Naive thymus-derived CD8-positive, alpha-beta T cell (primary cell): ENCODE measurements at regions not wholly inside any gene's neighbourhood (a gene's known extent, or its start where the extent isn't known, plus 50 kb on each side); places are given as distances from the start of the nearest gene placed in this dataset.

Source experiments
- ATAC-seq, 2 donors: fragments of 150-1000 bp; cut with Tn5 transposase in 1 of 2; sonication (Bioruptor Pico), chemical (Tn5 transposase) in 1 of 2; 1 replicate in 1 of 2; 2 replicates in 1 of 2; pipeline ENCODE4 v1.10.0; 2021; ENCODE audit warnings: mild to moderate bottlenecking in 2 of 2, moderate library complexity in 2 of 2
- POLR2A ChIA-PET: fragments of 350-600 bp; sonication (Branson Sonifier 250); formaldehyde crosslinking; loops from one replicate; lab custom pipeline; 2021; ENCODE audit warnings: antibody characterized with exemption; lab: Charles Lee
- DNase-seq, 10 donors: peaks; one replicate each; pipeline versions ENCODE4 v3.0.0 to v3.0.0-alpha.2; 2020 to 2022
- H3K27ac Mint-ChIP-seq, 10 donors: one replicate each; pipeline ENCODE4 v1.8.0; 2020 to 2022; ENCODE audit warnings: mild to moderate bottlenecking in 10 of 10, mixed read lengths in 10 of 10, moderate library complexity in 4 of 10, inconsistent platforms in 1 of 10
- H3K27me3 Mint-ChIP-seq, 5 donors: one replicate each; pipeline ENCODE4 v1.8.0; 2021 to 2022; ENCODE audit warnings: mixed read lengths in 5 of 5
- H3K36me3 Mint-ChIP-seq, 3 donors: one replicate each; pipeline ENCODE4 v1.8.0; 2020 to 2022; ENCODE audit warnings: mixed read lengths in 3 of 3, mild to moderate bottlenecking in 2 of 3, inconsistent platforms in 1 of 3
- H3K4me1 Mint-ChIP-seq, 4 donors: one replicate each; pipeline ENCODE4 v1.8.0; 2021 to 2022; ENCODE audit warnings: mixed read lengths in 4 of 4
- H3K4me3 Mint-ChIP-seq, 10 donors: one replicate each; pipeline ENCODE4 v1.8.0; 2020 to 2022; ENCODE audit warnings: mild to moderate bottlenecking in 10 of 10, mixed read lengths in 10 of 10, moderate library complexity in 6 of 10, inconsistent platforms in 1 of 10
- H3K9me3 Mint-ChIP-seq, 9 donors: one replicate each; pipeline ENCODE4 v1.8.0; 2020 to 2022; ENCODE audit warnings: mixed read lengths in 9 of 9, mild to moderate bottlenecking in 3 of 9, inconsistent platforms in 1 of 9, moderate library complexity in 1 of 9

DNA sequence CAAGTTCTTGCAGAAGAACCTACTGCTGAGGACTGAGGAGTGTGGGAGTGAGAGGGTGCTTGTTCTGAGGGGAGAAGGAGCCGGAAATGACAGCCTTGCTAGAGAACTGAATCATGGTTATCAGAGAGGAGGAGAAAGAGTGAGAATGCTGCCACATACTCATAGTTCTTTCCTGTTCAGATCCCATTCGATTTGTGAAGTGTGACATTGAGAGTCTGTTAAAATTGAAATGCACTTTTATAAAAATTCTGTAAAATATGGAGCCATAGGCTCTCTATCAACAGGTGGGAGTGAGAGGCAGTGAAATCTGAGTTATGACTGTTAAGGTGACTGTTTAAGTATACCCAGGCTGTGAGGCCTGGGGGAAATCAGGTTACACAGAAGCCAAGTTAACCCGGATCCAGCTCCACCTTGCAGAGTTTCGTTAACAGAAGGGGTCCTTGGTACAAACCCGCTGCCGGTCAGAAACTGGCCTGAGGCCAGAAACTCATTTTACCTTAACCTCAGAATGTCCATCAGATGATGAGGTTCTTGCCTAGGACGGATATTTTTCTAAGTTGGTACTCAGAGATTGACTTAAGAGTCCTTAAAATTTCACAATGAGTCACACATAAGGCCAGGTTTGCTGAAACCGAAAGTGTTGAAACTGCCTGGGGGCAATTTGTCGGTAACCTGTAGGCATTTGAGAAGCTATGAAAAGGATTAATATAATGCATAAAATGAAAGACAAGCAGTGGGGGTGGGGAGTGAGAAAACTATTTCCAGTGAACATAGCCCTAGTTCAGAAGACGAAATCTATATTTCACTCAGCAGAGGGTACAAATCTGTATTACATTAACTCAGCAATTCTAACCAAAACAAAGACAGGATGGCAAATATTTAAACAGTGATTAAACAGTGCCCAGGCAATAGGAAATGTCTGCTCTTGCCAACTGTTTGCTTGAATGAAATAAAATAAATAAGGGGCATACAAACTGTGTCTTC, 350.5 kb downstream of the KCNRG start:
- peak overlapping the region in 7 of 10 donors; percentile 13 to 90 (median 69) for H3K27ac Mint-ChIP-seq
- H3K36me3 Mint-ChIP-seq: no peaks in the 10 kb centered on the region
- peaks cover 0 to 36% (median 5%) of the 10 kb centered on the region in 4 donors for H3K4me1 Mint-ChIP-seq
- H3K4me3 Mint-ChIP-seq: peak overlapping the region in 5 of 10 donors; percentile 29 to 76 (median 55)
- DNase-seq: peak in 1 of 10 donors; percentile 7
- H3K27me3 Mint-ChIP-seq: peaks cover 2 to 14% (median 7%) of the 10 kb centered on the region in 5 donors
- POLR2A ChIA-PET: no interaction called here
- H3K9me3 Mint-ChIP-seq: no peaks in the 10 kb centered on the region
- ATAC-seq: no peak

DNA sequence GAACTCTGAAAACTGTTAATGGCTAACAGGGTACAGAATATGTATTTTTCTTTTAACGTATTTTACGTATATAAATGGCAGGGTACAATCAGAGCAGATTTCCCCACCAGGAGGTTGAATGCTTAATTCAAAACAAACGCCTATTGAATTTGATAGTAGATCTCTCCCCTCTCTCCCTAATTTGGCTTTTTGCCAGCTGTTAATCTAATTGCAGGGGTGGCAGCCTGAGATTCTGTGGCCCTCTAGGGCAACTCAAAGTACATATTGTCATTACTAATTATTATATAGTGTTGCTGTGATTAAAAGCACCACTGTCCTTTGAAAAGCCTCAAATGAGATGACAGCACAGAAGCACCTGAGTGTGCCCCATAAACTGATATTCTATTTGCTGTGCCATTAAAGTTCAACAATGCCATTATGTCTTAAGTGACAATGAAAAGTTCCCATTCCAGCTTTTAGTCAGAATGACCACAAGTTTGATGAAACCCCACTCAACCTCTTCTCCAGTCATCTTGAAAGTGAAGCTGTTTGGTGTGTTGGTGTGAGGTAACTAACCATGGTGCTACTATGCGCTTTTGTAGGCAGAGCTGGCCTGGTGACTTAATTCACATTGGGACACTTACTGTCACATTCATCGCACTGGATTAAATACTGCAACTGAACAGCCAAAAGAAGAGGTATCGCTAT, 351.4 kb downstream of the KCNRG start:
- ATAC-seq: no peak
- POLR2A ChIA-PET: no interaction called here
- Mint-ChIP-seq H3K36me3 (no peaks in the 10 kb centered on the region), H3K4me3 (peak overlapping the region in 2 of 10 donors; percentile 1 to 75), H3K4me1 (peaks cover 0 to 30% (median 3%) of the 10 kb centered on the region in 4 donors), H3K27ac (peak overlapping the region in 3 of 10 donors; percentile 63 to 90 (median 87)), H3K27me3 (peaks cover 10 to 23% (median 13%) of the 10 kb centered on the region in 5 donors), H3K9me3 (peaks cover 0 to 2% (median 0%) of the 10 kb centered on the region in 9 donors)
- no peak for DNase-seq

DNA sequence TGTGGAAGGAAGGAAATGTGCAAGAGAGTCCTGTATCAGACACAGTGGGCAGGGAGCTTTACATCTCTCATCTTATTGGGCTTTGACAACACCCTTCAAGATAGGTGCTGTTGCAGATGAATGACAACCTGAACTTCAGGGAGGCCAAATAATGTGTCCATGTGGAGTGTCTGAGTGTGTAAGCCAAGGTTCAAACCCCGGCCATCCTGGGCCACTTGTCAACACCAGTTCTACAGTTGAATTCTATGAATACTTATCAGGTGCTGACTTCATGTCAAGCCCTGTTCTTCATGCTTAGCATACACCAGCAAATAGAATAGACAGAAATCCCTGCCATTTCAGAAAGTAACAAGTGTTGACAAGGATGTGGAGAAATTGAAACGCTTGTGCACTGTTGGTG, 354.4 kb downstream of the KCNRG start:
- Mint-ChIP-seq H3K9me3 (peaks cover 0 to 2% (median 0%) of the 10 kb centered on the region in 9 donors), H3K27ac (no peak overlapping the region)
- ATAC-seq: no peak

DNA sequence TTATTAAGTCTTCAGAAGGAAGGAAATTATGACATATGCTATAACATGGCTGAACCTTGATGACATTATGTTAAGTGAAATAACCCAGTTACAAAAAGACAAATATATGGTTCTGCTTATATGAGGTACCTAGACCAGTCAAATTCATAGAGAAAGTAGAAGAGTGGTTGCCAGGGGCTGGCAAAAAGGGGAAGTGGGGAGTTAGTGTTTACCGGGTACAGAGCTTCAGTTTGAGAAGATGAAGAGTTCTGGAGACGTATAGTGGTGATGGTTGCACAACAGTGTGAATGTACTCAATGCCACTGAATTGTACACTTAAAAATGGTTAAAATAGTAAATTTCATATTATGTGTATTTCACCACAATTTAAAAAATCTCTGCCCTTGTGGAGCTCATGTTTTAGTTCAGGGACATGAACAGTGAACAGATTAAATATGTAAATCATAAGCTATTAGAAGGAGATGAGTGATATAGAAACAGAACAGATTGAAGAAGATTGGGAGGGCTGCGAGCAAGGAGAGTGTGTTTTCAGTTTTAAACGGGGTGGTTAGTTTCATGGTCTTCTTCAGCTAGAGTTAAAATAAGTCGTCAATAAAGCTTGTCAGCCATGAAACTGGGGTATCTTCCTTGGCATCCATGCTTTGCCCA, 355.2 kb downstream of the KCNRG start:
- POLR2A ChIA-PET: no interaction called here
- Mint-ChIP-seq H3K27ac (peak overlapping the region in 1 of 10 donors; percentile 2), H3K9me3 (peaks cover 0 to 2% (median 0%) of the 10 kb centered on the region in 9 donors), H3K4me1 (peaks cover 0 to 22% (median 2%) of the 10 kb centered on the region in 4 donors), H3K27me3 (peaks cover 11 to 27% (median 12%) of the 10 kb centered on the region in 5 donors), H3K36me3 (no peaks in the 10 kb centered on the region), H3K4me3 (no peak overlapping the region)
- no peak for DNase-seq
- no peak for ATAC-seq

More for the DNA sequence above, 354.4 kb downstream of the KCNRG start:
- POLR2A ChIA-PET: no interaction called here
- Mint-ChIP-seq H3K27me3 (peaks cover 11 to 27% (median 12%) of the 10 kb centered on the region in 5 donors), H3K36me3 (no peaks in the 10 kb centered on the region), H3K4me1 (peaks cover 0 to 29% (median 3%) of the 10 kb centered on the region in 4 donors), H3K4me3 (no peak overlapping the region)
- DNase-seq: no peak

DNA sequence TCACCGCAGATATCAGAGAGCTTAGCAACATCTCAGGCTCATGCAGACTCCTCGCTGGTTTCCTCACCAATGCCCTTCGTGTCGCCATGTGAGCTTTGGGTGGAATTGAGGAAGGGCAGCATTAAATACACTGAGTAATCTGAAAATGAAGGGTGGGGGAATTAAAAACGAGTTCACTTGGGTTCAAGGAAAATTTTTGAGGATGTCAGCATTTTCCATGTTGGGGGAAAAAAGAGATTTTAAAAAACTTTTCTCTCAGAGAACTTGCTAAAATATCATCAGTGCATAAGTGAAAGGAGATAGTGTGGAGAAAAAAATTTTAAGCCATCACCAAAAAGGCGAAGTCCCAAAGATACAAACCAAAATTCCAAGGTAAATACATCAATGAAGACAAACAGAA, 359.3 kb downstream of the KCNRG start:
- Mint-ChIP-seq H3K27me3 (peaks cover 10 to 31% (median 12%) of the 10 kb centered on the region in 5 donors), H3K4me1 (peaks cover 1 to 8% (median 4%) of the 10 kb centered on the region in 4 donors), H3K27ac (no peak overlapping the region), H3K36me3 (no peaks in the 10 kb centered on the region), H3K9me3 (peaks cover 0 to 2% (median 0%) of the 10 kb centered on the region in 9 donors), H3K4me3 (no peak overlapping the region)
- ATAC-seq (no peak), DNase-seq (no peak)
- POLR2A ChIA-PET: no interaction called here

DNA sequence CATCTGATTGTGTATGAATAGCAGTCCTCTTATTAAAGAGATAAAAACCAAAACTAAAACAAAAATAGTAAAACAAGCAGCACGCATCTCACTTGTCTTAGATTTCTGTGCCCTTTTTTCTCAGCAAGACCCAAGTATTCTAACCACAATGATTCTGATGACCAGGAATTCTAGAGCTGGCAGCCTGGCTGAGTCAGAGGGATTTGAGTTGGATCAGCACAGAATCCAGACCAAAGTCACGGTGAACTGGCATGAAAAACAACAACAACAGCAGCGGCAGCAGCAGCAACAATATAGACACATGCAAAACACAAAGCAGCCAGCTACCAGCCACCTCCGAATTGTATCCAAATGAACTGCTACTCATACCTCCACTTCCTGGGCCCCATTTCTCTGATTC, 360.5 kb downstream of the KCNRG start:
- H3K4me3 Mint-ChIP-seq: no peak overlapping the region
- H3K4me1 Mint-ChIP-seq: peaks cover 1 to 7% (median 2%) of the 10 kb centered on the region in 4 donors
- H3K36me3 Mint-ChIP-seq: peaks cover 0 to 8% (median 7%) of the 10 kb centered on the region in 3 donors
- H3K27me3 Mint-ChIP-seq: peaks cover 7 to 30% (median 14%) of the 10 kb centered on the region in 5 donors
- POLR2A ChIA-PET: no interaction called here
- DNase-seq (no peak), ATAC-seq (no peak)
- H3K27ac Mint-ChIP-seq: no peak overlapping the region
- peaks cover 0 to 10% (median 8%) of the 10 kb centered on the region in 9 donors for H3K9me3 Mint-ChIP-seq

DNA sequence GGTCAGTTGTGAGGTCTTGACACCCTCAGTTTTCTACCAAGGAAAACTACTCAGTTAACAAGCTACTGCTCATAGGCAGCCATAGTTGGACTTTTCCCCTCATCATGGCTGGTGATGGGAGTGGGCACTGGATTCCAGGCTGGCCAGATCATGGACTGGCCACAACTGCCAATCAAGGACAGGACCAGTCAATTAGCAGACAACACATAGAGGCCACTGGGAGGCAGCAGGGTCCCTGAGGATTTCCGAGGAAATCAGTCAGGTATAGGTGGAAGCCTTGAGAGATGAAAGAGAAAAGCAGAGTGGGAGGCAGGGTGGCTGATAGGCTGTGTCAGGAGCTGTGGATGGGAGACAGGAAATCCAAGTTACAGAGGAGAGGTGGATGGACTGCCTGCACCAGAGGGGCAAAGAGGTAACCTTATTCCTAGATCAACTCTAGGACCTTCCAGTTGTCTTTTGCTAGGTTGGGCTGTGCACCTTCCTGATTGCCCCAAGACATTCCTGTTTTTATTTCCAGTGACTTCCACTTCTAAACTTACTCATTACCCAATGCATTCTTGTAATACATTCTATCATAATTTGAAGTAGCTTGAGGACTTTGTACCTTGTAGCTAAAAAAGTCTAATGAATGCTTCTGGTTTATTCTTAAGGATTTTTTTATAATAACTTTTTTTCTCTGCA, 361.8 kb downstream of the KCNRG start:
- ATAC-seq (no peak), DNase-seq (no peak)
- Mint-ChIP-seq H3K36me3 (peaks cover 2 to 19% (median 14%) of the 10 kb centered on the region in 3 donors), H3K27ac (no peak overlapping the region), H3K4me1 (peaks cover 0 to 7% (median 1%) of the 10 kb centered on the region in 4 donors), H3K4me3 (no peak overlapping the region), H3K27me3 (peaks cover 0 to 23% (median 6%) of the 10 kb centered on the region in 5 donors), H3K9me3 (peaks cover 3 to 21% (median 16%) of the 10 kb centered on the region in 9 donors)
- POLR2A ChIA-PET: no interaction called here

DNA sequence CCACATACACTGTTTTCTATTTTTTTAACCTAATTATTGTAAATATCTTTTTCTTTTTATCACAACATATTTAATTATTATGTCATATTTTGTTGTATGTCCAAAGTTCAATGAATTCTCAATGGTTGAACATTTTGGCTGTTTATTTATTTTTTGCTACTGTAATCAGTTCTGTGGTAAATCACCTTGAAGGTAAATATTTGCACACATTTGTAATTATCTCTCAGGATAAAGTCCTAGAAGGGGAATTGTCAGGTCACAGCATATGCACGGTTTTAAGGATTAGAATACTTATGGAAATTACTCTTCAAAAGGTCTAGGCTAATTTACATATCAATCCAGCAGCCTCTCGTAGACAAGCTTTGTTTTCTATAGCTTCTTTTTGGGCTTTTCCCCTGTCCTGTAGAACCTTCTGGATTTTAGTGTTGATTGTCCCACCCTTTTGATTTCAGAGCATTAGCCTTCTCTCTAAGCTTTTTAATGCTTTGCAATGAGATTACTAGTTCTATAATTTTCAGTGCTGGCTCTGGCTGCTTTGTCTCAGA, 362.6 kb downstream of the KCNRG start:
- ATAC-seq (no peak), DNase-seq (no peak)
- H3K36me3 Mint-ChIP-seq: peaks cover 2 to 19% (median 16%) of the 10 kb centered on the region in 3 donors
- H3K4me3 Mint-ChIP-seq: no peak overlapping the region
- POLR2A ChIA-PET: no interaction called here
- H3K27me3 Mint-ChIP-seq: peaks cover 0 to 19% (median 6%) of the 10 kb centered on the region in 5 donors
- H3K9me3 Mint-ChIP-seq: peaks cover 6 to 26% (median 16%) of the 10 kb centered on the region in 9 donors
- no peak overlapping the region for H3K27ac Mint-ChIP-seq
- H3K4me1 Mint-ChIP-seq: peaks cover 0 to 7% (median 1%) of the 10 kb centered on the region in 4 donors

DNA sequence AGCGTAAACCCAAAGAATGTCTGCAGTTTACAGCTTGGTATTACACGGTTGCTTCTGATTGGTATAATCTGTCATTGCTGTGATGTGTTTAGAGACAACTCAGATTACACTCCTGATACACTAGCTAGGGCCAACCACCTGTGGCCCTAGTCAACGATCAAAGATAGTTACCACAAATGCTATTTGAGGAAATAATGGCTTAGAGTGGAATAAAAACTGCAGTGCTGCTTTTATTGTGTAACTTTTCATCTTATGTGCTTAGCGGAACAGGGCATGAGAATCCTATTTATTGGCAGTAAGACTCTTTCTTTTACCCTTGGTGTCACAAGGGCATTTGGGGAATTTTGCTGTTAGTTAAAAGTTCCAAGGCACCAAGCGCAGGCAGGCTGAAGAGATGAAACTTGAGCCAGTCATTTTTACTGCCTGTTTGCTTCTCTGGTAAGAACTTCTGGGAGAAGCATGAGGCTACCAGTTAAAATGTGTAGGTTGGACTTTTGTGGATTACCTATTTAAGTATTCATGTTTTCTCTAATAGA, 363.3 kb downstream of the KCNRG start:
- Mint-ChIP-seq H3K4me1 (peaks cover 0 to 7% (median 1%) of the 10 kb centered on the region in 4 donors), H3K9me3 (peaks cover 6 to 28% (median 16%) of the 10 kb centered on the region in 9 donors), H3K36me3 (peaks cover 2 to 19% (median 16%) of the 10 kb centered on the region in 3 donors), H3K4me3 (peak overlapping the region in 1 of 10 donors; percentile 13), H3K27ac (no peak overlapping the region), H3K27me3 (peaks cover 0 to 19% (median 6%) of the 10 kb centered on the region in 5 donors)
- DNase-seq (no peak), ATAC-seq (no peak)
- POLR2A ChIA-PET: no interaction called here

DNA sequence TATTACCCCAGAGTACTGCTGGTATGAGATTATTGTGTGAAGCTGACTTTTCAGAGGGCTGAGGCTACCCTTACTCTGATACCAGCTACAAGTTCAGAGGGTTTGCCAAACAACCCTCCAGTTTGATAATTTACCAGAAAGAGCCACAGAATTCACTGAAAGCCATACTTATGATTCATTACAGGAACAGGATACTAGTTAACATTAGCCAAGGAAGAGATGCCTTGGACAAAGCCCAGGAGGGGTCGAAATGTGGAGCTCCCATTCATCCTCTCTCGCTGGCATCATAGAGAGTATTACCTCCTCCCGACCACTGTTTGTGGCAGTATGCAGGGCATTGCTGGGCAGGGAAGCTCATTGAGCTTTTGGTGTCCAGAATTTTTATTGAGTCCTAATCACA, 364.3 kb downstream of the KCNRG start:
- POLR2A ChIA-PET: no interaction called here
- Mint-ChIP-seq H3K9me3 (peaks cover 6 to 28% (median 16%) of the 10 kb centered on the region in 9 donors), H3K27ac (peak overlapping the region in 1 of 10 donors; percentile 61), H3K27me3 (peaks cover 0 to 19% (median 6%) of the 10 kb centered on the region in 5 donors), H3K4me1 (peaks cover 2 to 7% (median 3%) of the 10 kb centered on the region in 4 donors), H3K4me3 (no peak overlapping the region), H3K36me3 (peaks cover 2 to 19% (median 16%) of the 10 kb centered on the region in 3 donors)
- DNase-seq (no peak), ATAC-seq (no peak)

DNA sequence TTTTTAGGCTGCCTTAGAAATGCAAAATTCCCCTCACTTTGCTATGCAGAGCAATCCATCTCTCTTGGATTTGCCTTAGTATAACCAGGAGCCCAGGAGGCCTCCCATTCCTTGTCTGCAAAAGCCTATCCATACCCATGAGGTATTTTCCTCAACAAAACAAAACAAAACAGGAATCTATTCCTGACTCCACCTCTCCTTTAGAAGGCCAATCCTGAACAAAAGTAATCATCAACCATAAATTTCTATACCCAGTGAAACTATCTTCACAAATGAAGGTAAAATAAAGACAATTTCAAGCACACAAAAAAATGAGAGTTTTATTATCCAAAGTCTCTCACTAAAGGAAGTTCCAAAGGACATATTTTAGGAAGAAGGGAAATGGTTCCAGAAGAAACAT, 365.7 kb downstream of the KCNRG start:
- DNase-seq: no peak
- ATAC-seq: no peak
- Mint-ChIP-seq H3K9me3 (peaks cover 6 to 28% (median 16%) of the 10 kb centered on the region in 9 donors), H3K4me3 (no peak overlapping the region), H3K36me3 (peaks cover 2 to 19% (median 16%) of the 10 kb centered on the region in 3 donors), H3K27ac (no peak overlapping the region), H3K4me1 (peaks cover 3 to 16% (median 7%) of the 10 kb centered on the region in 4 donors), H3K27me3 (peaks cover 0 to 19% (median 6%) of the 10 kb centered on the region in 5 donors)
- POLR2A ChIA-PET: no interaction called here
